GM12878 (cell line): ENCODE measurements at regions not wholly inside any gene's neighbourhood (a gene's known extent, or its start where the extent isn't known, plus 50 kb on each side); places are given as distances from the start of the nearest gene placed in this dataset.

Experiments used
- HDAC2 ChIP-seq: fragments of 200-600 bp; sonication (generic); IDR thresholded peaks from 2 replicates; pipeline ENCODE4 v1.6.1; 2017
- TCF7 ChIP-seq: IDR thresholded peaks from 2 replicates; pipeline ENCODE4 v1.6.1; 2014; ENCODE audit warnings: antibody characterized with exemption, borderline replicate concordance
- TF ChIP-seq, protein P1 (sequence below), 3 experiments: IDR thresholded peaks in 2 of 3; conservative IDR thresholded peaks in 1 of 3; 2 replicates each; pipeline ENCODE4 v1.5.1; 2011; ENCODE audit warnings: low read depth in 3 of 3, low read length in 3 of 3, mild to moderate bottlenecking in 3 of 3, control low read depth in 2 of 3, moderate library complexity in 2 of 3, inconsistent platforms in 1 of 3, mixed read lengths in 1 of 3; ENCODE audit not compliant: control insufficient read depth in 2 of 3, insufficient read depth in 1 of 3; ENCODE audit errors: extremely low read depth in 1 of 3

DNA sequence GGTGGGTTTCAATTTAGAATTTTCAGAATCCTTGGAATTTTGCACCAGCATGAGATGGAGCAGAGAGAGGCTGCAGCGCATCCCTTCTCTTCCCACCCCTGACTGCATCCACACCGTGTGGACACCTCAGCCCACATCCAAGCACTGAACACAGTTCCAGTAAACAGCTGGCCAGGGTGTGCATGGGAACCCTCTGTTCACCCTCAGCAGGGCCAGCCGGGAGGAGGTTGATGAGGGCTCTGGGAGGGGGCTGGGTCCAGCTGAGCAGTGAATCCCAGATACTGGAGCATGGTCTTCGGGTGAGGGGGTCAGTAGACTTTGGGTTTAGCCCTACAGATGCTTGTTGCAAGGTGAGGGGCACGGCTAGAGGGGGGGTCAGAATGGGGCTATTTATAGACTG lies 85.8 kb downstream of the RPLP1 start:
- TF ChIP-seq, protein P1, sequence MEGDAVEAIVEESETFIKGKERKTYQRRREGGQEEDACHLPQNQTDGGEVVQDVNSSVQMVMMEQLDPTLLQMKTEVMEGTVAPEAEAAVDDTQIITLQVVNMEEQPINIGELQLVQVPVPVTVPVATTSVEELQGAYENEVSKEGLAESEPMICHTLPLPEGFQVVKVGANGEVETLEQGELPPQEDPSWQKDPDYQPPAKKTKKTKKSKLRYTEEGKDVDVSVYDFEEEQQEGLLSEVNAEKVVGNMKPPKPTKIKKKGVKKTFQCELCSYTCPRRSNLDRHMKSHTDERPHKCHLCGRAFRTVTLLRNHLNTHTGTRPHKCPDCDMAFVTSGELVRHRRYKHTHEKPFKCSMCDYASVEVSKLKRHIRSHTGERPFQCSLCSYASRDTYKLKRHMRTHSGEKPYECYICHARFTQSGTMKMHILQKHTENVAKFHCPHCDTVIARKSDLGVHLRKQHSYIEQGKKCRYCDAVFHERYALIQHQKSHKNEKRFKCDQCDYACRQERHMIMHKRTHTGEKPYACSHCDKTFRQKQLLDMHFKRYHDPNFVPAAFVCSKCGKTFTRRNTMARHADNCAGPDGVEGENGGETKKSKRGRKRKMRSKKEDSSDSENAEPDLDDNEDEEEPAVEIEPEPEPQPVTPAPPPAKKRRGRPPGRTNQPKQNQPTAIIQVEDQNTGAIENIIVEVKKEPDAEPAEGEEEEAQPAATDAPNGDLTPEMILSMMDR (IDR thresholded peaks at IDR 0.05 in 2 of 3, conservative IDR thresholded peaks at IDR 0.05 in 1 of 3; ENCODE audit: control insufficient read depth in 2 of 3, extremely low read depth in 1 of 3, insufficient read depth in 1 of 3, low read depth in 3 of 3, low read length in 3 of 3): no peak
- no peak for TF ChIP-seq TCF7
- TF ChIP-seq HDAC2: no peak
